ENCODE measurements at regions not wholly inside any gene's neighbourhood (a gene's known extent, or its start where the extent isn't known, plus 50 kb on each side); places are given as distances from the start of the nearest gene placed in this dataset.

GRCh38 chr4:24416293-24416692 is 168.1 kb downstream of the DHX15 start:
- no peak overlapping the region for H3K27ac ChIP-seq (replicated peaks)

GRCh38 chr4:24413311-24413784 is 171.0 kb downstream of the DHX15 start:
- no peak overlapping the region for H3K27ac ChIP-seq (replicated peaks)
- H3K27me3 ChIP-seq (ENCODE audit: insufficient read depth, poor library complexity, severe bottlenecking): peaks cover 6% of the 10 kb centered on the region
- DNase-seq (ENCODE audit: low read depth in 1 of 2, low spot score in 1 of 2): no peak
- H3K4me3 ChIP-seq (replicated peaks; ENCODE audit: insufficient read depth, low read length): no peak overlapping the region
- TF ChIP-seq SPI1 (IDR thresholded peaks at IDR 0.05; ENCODE audit: borderline replicate concordance, low read depth): no peak
- TF ChIP-seq GABPA (IDR thresholded peaks at IDR 0.05; ENCODE audit: low read depth): no peak
- no peak for TF ChIP-seq REST (IDR thresholded peaks at IDR 0.05; ENCODE audit: insufficient replicate concordance, low read depth)
- no peak for TF ChIP-seq POLR2AphosphoS5 (IDR thresholded peaks at IDR 0.05; ENCODE audit: low read depth)
- TF ChIP-seq CTCF (IDR thresholded peaks at IDR 0.05; ENCODE audit: insufficient read depth, low read length): no peak

More at GRCh38 chr4:24416293-24416692, 168.1 kb downstream of the DHX15 start:
- TF ChIP-seq REST (IDR thresholded peaks at IDR 0.05; ENCODE audit: insufficient replicate concordance, low read depth) (no peak), POLR2AphosphoS5 (IDR thresholded peaks at IDR 0.05; ENCODE audit: low read depth) (no peak), CTCF (IDR thresholded peaks at IDR 0.05; ENCODE audit: insufficient read depth, low read length) (no peak), GABPA (IDR thresholded peaks at IDR 0.05; ENCODE audit: low read depth) (no peak), SPI1 (IDR thresholded peaks at IDR 0.05; ENCODE audit: borderline replicate concordance, low read depth) (no peak)
- Histone ChIP-seq H3K27me3 (ENCODE audit: insufficient read depth, poor library complexity, severe bottlenecking) (peaks cover 3% of the 10 kb centered on the region), H3K4me3 (replicated peaks; ENCODE audit: insufficient read depth, low read length) (no peak overlapping the region)
- DNase-seq (ENCODE audit: low read depth in 1 of 2, low spot score in 1 of 2): no peak

- Histone ChIP-seq H3K27ac (replicated peaks) (no peak overlapping the region), H3K27me3 (ENCODE audit: insufficient read depth, poor library complexity, severe bottlenecking) (peaks cover 6% of the 10 kb centered on the region), H3K4me3 (replicated peaks; ENCODE audit: insufficient read depth, low read length) (no peak overlapping the region)
- no peak for DNase-seq (ENCODE audit: low read depth in 1 of 2, low spot score in 1 of 2)
- TF ChIP-seq CTCF (IDR thresholded peaks at IDR 0.05; ENCODE audit: insufficient read depth, low read length) (no peak), GABPA (IDR thresholded peaks at IDR 0.05; ENCODE audit: low read depth) (no peak), POLR2AphosphoS5 (IDR thresholded peaks at IDR 0.05; ENCODE audit: low read depth) (no peak)
Measured at GRCh38 chr4:24411806-24412205, 172.5 kb downstream of the DHX15 start.

GRCh38 chr4:24411299-24411698 is 173.1 kb downstream of the DHX15 start:
- H3K27me3 ChIP-seq (ENCODE audit: insufficient read depth, poor library complexity, severe bottlenecking): peaks cover 6% of the 10 kb centered on the region
- DNase-seq (ENCODE audit: low read depth in 1 of 2, low spot score in 1 of 2): no peak

More at GRCh38 chr4:24411299-24411698, 173.1 kb downstream of the DHX15 start:
- H3K4me3 ChIP-seq (replicated peaks; ENCODE audit: insufficient read depth, low read length): no peak overlapping the region
- H3K27ac ChIP-seq (replicated peaks): no peak overlapping the region
- no peak for TF ChIP-seq REST (IDR thresholded peaks at IDR 0.05; ENCODE audit: insufficient replicate concordance, low read depth)
- TF ChIP-seq SPI1 (IDR thresholded peaks at IDR 0.05; ENCODE audit: borderline replicate concordance, low read depth): no peak
- no peak for TF ChIP-seq POLR2AphosphoS5 (IDR thresholded peaks at IDR 0.05; ENCODE audit: low read depth)
- no peak for TF ChIP-seq GABPA (IDR thresholded peaks at IDR 0.05; ENCODE audit: low read depth)
- no peak for TF ChIP-seq CTCF (IDR thresholded peaks at IDR 0.05; ENCODE audit: insufficient read depth, low read length)

Measured in HL-60 (cell line).